HUES64 (cell line): ENCODE measurements at regions not wholly inside any gene's neighbourhood (a gene's known extent, or its start where the extent isn't known, plus 50 kb on each side); places are given as distances from the start of the nearest gene placed in this dataset.
"Not testable (repeated sequence)": the region's sequence is repeated elsewhere in the genome, so short reads cannot be mapped to it uniquely, and the experiment has no call there.

Experiments used
- H3K27ac ChIP-seq: 2 replicates; pipeline ENCODE4 v1.7.0; 2013; ENCODE audit warnings: low read depth, low read length, inconsistent platforms
- H3K27me3 ChIP-seq: 2 replicates; pipeline ENCODE4 v1.6.1; 2013; ENCODE audit warnings: mild to moderate bottlenecking, low read length; ENCODE audit not compliant: insufficient read depth
- H3K36me3 ChIP-seq: 2 replicates; pipeline ENCODE4 v1.6.1; 2013; ENCODE audit warnings: mild to moderate bottlenecking, low read length; ENCODE audit not compliant: insufficient read depth
- H3K4me1 ChIP-seq: 2 replicates; pipeline ENCODE4 v1.6.1; 2013; ENCODE audit warnings: mild to moderate bottlenecking, low read length, moderate library complexity; ENCODE audit not compliant: insufficient read depth
- H3K4me3 ChIP-seq: 2 replicates; pipeline ENCODE4 v1.5.1; 2013; ENCODE audit warnings: mild to moderate bottlenecking, low read length, moderate library complexity
- H3K9ac ChIP-seq: 2 replicates; pipeline ENCODE4 v1.6.1; 2013; ENCODE audit warnings: mild to moderate bottlenecking, low read depth, low read length
- H3K9me3 ChIP-seq: 2 replicates; pipeline ENCODE4 v1.6.1; 2013; ENCODE audit warnings: low read depth, low read length; ENCODE audit not compliant: insufficient read depth
- WGBS: fragments of 150-250, 120-280 bp; methylation state at CpG from one replicate; pipeline ENCODE4 v1.1.7; 2013; ENCODE audit warnings: missing lambda C conversion rate; 5-methylcytosine and 5-hydroxymethylcytosine counted together

DNA sequence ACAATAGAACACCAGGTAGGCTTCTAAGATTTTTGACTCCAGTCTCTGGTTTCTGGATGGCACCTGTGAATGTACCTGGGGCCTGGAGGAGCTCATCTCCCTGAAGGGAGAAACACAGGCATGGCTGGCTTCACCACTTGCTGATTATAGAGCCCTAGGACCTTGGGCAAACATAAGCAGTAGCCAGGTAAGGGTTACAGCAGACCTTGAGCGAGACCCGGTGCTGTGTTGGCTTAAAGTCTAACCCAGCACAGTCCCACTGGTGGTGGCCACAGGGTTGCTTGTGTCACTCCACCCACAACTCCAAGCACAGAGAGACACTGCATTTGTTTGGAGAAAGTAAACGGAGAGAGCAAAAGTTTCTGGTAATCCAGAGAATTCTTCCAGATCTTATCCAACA, 104.7 kb upstream of the SPOPL start:
- Histone ChIP-seq H3K9me3 (no peaks in the 10 kb centered on the region; the same call in 1 of the 2 replicates), H3K27ac (no peak overlapping the region)
- WGBS: 98% methylated on average over 3 of the region's 3 CpGs

DNA sequence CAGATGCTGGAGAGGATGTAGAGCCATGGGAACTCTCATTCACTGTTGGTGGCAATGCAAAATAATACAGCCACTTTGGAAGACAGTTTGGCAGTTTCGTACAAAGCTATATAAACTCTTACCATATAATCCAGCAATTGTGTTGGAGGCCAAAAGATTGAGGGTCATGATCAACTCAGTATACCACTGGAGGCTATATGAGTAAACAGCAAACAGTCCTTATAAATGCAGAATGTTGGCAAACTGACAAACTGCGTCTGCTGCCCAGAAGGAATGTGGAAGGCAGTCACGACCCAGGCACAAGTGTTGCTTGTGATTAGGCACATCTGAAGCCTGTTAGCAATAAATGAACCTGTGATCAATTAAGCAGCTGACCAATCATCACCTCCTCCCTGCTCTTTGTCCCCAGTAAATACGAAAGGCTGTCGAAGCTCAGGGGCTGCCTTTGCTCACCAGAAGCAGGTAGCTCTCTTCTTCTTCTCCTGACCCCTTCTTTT, 98.1 kb upstream of the SPOPL start:
- no peaks in the 10 kb centered on the region; the same call in 1 of the 2 replicates for H3K9me3 ChIP-seq
- H3K36me3 ChIP-seq: no peaks in the 10 kb centered on the region
- no peak overlapping the region for H3K27ac ChIP-seq
- H3K27me3 ChIP-seq: no peaks in the 10 kb centered on the region
- WGBS: 93% methylated on average over 4 of the region's 5 CpGs
- no peak overlapping the region for H3K4me3 ChIP-seq
- no peaks in the 10 kb centered on the region for H3K4me1 ChIP-seq
- no peak overlapping the region for H3K9ac ChIP-seq

More for the DNA sequence above, 104.7 kb upstream of the SPOPL start:
- no peak overlapping the region for H3K4me3 ChIP-seq
- H3K27me3 ChIP-seq: no peaks in the 10 kb centered on the region
- no peaks in the 10 kb centered on the region for H3K36me3 ChIP-seq
- no peak overlapping the region for H3K9ac ChIP-seq
- H3K4me1 ChIP-seq: no peaks in the 10 kb centered on the region

DNA sequence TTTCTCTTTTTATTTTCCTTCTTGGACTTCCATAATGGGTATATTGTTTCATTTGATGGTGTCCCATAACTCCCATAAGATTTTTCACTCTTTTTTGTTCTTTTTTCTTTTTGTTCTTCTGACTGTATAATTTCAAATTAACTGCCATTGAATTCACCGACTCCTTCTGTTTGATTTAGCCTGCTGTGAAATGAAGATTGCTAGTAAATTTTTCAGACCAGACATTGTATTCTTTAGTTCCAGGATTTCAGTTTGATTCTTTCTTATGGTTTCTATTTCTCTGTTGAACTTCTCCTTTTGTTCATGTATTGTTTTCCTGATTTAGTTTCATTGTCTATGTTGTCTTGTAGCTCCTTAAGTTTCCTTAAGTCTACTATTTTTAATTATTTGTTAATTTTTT, 87.6 kb upstream of the SPOPL start:
- H3K4me3 ChIP-seq: no peak overlapping the region
- H3K9ac ChIP-seq: no peak overlapping the region
- no peaks in the 10 kb centered on the region for H3K36me3 ChIP-seq
- H3K9me3 ChIP-seq: no peaks in the 10 kb centered on the region
- WGBS: 88% methylated on average over 1 of the region's 1 CpG
- no peaks in the 10 kb centered on the region for H3K27me3 ChIP-seq
- H3K27ac ChIP-seq: no peak overlapping the region
- H3K4me1 ChIP-seq: no peaks in the 10 kb centered on the region

DNA sequence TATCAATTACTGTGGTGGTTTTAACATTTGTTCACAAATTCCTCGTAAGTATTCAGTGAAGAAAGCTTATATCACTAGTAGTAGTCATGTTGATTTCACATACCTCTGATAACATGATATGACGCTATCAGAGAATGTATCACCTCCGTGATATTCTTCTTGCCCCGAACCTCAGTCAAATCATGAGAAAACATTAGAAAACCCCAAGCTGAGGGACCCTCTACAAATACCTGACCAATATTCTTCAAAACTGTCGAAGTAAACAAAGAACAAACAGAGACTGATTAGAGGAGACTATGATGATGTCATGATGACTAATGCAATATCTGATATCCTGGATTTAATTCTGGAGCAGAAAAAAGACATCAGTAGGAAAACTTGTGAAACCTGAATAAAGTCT, 85.6 kb upstream of the SPOPL start:
- no peaks in the 10 kb centered on the region for H3K36me3 ChIP-seq
- 48% methylated on average over 4 of the region's 5 CpGs for WGBS
- no peak overlapping the region for H3K27ac ChIP-seq
- H3K4me1 ChIP-seq: no peaks in the 10 kb centered on the region
- H3K9me3 ChIP-seq: no peaks in the 10 kb centered on the region
- H3K4me3 ChIP-seq: no peak overlapping the region
- H3K27me3 ChIP-seq: no peaks in the 10 kb centered on the region
- no peak overlapping the region for H3K9ac ChIP-seq

DNA sequence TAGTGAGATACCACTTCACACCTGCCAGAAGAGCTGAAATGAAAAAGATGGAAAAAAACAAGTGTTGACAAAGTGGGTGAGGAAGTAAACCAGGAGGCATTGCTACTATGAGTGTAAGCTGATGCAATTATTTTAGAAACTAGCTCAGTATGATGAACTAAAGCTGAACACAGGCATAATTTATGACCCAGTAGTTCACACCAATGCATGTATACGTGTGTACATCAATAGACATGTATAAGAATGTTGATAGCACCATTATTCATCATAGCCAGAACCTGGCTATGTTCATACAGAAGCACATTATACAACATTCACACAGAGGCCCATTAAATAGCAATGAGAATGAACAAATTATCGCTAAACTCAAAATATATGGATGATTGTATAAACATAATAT, 83.1 kb upstream of the SPOPL start:
- H3K9me3 ChIP-seq: no peaks in the 10 kb centered on the region
- no peaks in the 10 kb centered on the region for H3K36me3 ChIP-seq
- WGBS: 82% methylated on average over 2 of the region's 2 CpGs
- H3K9ac ChIP-seq: no peak overlapping the region
- peaks cover 6% of the 10 kb centered on the region; the same call in 1 of the 2 replicates for H3K4me1 ChIP-seq
- H3K27me3 ChIP-seq: no peaks in the 10 kb centered on the region
- no peak overlapping the region for H3K27ac ChIP-seq
- H3K4me3 ChIP-seq: no peak overlapping the region

DNA sequence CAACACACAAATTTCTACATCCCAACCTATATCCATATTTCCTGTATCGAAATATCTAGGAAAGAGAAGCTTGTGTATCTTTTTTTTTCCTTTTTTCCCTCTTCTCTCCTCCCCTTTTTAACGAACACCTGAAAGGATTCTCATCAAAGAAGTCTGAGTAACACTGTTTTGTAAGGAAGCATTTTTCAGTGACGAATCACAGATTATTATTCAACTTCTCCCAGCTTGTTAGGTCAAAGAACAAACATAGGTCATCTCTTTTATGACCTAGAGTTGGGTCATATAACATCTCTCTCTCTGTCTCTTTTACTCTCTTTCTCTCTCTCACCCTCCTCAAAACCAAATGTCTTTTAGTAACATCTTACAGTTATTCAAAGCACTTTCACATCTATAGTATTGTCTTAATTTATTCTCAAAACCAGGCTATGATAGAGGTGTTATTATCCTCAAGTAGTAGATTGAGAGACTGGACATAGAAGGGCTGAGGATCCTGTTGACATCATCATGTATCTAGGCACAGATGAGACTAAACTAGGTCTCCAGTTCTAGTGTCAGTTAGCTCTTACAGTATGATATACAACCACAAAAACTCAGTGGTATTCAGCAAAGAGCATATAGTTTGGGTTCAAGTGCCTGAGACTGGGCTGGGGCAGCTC, 80.1 kb upstream of the SPOPL start:
- Histone ChIP-seq H3K27ac (no peak overlapping the region), H3K4me3 (no peak overlapping the region), H3K36me3 (no peaks in the 10 kb centered on the region), H3K27me3 (no peaks in the 10 kb centered on the region), H3K9ac (no peak overlapping the region), H3K9me3 (0 out of 2 replicates have a peak, but pooled peaks cover 11% of the 10 kb centered on the region), H3K4me1 (peaks cover 6% of the 10 kb centered on the region; the same call in 1 of the 2 replicates)
- 81% methylated on average over 3 of the region's 3 CpGs for WGBS

DNA sequence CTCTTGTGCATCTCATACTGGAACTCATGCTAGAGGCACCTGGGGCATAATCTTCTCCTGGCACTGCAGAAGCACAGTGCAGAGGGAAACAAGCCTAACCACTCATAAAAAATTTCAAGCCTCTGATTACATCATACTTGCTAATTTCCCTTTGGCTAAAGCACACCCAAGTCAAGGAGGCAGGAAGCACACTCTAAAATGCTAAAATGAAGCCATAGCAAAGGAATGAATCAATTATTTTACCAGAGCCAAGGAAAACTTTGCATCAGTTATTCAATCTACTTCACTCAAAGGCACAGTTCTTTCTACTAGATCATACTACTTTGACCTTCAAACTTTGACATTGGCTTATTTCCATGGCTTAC, 79.6 kb upstream of the SPOPL start:
- H3K27ac ChIP-seq: no peak overlapping the region
- no peaks in the 10 kb centered on the region for H3K27me3 ChIP-seq
- peaks cover 15% of the 10 kb centered on the region for H3K9me3 ChIP-seq
- no peak overlapping the region for H3K9ac ChIP-seq
- no peaks in the 10 kb centered on the region for H3K36me3 ChIP-seq
- peaks cover 6% of the 10 kb centered on the region; the same call in 1 of the 2 replicates for H3K4me1 ChIP-seq
- H3K4me3 ChIP-seq: no peak overlapping the region

DNA sequence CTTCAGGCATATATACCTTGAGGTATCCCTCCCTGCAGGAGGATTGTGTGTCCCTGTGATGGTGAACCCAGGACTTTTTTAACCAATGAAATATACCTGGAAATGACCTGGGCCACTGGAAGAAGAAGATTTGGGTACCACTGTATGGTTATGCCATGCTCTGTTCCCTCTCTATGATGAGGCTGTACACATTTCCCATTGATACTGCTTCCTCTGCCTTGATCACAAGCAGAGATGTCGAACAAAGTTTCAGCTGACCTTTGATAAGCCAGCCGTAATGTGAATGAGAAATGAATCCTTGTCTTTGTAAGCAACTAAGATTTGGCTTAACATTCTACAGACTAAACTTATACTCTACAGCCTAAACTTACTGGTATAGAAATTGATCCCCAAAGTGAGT, 78.4 kb upstream of the SPOPL start:
- no peak overlapping the region for H3K4me3 ChIP-seq
- H3K36me3 ChIP-seq: no peaks in the 10 kb centered on the region
- H3K9ac ChIP-seq: no peak overlapping the region
- peaks cover 6% of the 10 kb centered on the region; the same call in 1 of the 2 replicates for H3K4me1 ChIP-seq
- H3K9me3 ChIP-seq: peaks cover 22% of the 10 kb centered on the region
- no peak overlapping the region for H3K27ac ChIP-seq
- WGBS: 95% methylated on average over 2 of the region's 2 CpGs
- H3K27me3 ChIP-seq: no peaks in the 10 kb centered on the region

DNA sequence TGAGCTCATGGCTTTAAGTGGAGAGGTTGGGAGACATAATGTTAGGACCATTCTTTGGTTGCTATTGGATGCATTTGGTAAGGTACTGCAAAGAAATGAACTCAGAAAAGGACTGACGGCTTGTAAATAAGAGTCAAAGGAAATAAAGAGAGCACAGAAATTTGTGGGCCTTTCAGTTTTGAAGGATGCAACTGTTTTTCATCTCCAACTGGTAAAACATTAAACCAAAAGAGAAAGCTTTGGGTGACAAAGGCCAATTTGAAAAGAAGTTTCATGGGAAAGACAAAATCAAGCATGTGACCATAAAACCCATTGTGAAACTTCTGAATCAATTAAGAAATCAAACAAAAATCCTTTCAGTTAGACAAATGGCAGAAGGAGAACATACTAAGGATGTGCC, 77.8 kb upstream of the SPOPL start:
- no peak overlapping the region for H3K9ac ChIP-seq
- H3K27ac ChIP-seq: no peak overlapping the region
- 91% methylated on average over 1 of the region's 1 CpG for WGBS
- peaks cover 22% of the 10 kb centered on the region for H3K9me3 ChIP-seq
- no peak overlapping the region for H3K4me3 ChIP-seq
- H3K36me3 ChIP-seq: no peaks in the 10 kb centered on the region
- H3K4me1 ChIP-seq: peaks cover 6% of the 10 kb centered on the region; the same call in 1 of the 2 replicates
- H3K27me3 ChIP-seq: no peaks in the 10 kb centered on the region

DNA sequence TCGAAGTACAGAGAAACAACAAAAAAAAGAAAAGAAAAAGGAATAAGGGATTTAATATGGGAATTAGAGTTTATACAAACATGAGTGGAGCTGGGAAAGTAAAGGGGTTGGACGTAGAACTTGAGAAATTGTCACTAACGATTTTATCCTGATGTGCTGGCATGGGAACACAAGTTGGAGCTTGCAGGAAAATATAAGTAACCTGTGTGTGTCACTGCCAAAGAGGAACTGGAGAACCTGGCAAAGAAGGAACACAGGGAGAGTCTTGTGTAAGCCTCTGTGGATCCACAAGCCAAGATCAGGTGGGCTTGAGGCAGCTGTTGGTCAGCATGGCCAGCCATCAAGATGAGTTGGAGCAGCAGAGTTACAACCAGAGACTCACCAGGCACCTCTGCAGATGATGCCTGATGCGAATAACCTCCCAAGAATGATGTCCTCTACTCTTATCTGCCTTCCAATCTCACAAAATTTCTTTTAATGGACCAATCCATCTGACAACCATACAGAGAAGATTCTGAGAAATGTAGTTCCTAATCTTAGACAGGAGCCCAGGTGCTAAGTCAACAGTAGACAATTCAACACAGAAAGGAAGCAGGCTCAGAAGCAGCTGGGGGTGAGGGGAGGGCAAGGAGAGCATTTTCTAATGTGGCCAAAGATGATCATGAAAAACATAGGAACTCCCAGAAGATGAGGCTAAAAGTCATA, 77.0 kb upstream of the SPOPL start:
- Histone ChIP-seq H3K4me1 (peaks cover 6% of the 10 kb centered on the region; the same call in 1 of the 2 replicates), H3K9ac (no peak overlapping the region), H3K9me3 (peaks cover 22% of the 10 kb centered on the region), H3K4me3 (no peak overlapping the region), H3K27me3 (no peaks in the 10 kb centered on the region), H3K36me3 (no peaks in the 10 kb centered on the region), H3K27ac (no peak overlapping the region)
- 91% methylated on average over 4 of the region's 4 CpGs for WGBS

DNA sequence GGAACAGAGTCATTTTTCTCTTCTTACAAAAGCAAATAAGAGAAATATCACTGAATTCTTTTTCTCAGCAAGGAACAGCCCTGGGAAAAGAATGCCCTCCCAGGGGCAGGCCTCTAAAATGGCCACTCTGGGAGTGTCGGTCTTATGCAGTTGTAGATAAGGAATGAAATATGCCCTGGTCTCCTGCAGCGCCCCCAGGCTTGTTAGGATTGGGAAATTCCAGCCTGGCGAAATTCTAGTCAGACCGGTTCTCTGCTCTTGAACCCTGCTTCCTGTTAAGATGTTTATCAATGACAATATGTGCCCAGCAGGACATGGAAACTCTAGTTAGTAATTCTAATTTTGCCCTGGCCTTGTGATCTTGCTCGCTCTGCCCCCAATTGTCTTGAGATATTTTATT, 75.5 kb upstream of the SPOPL start:
- H3K4me1 ChIP-seq, H3K27ac ChIP-seq, H3K27me3 ChIP-seq, H3K36me3 ChIP-seq, H3K4me3 ChIP-seq, H3K9ac ChIP-seq: not testable (repeated sequence)
- 88% methylated on average over 5 of the region's 5 CpGs for WGBS
- H3K9me3 ChIP-seq: peaks cover 22% of the 10 kb centered on the region
